PFSK-1 (cell line): ENCODE measurements at regions not wholly inside any gene's neighbourhood (a gene's known extent, or its start where the extent isn't known, plus 50 kb on each side); places are given as distances from the start of the nearest gene placed in this dataset.
A peak's percentile ranks its signal among the peaks of the same experiment; 100 is the strongest.

ENCODE experiments used
- FOXP2 ChIP-seq: optimal IDR thresholded peaks from 2 replicates; pipeline ENCODE3; 2011; ENCODE audit warnings: borderline replicate concordance, control low read depth, inconsistent platforms; ENCODE audit not compliant: insufficient read depth; ENCODE audit errors: extremely low read length, extremely low read depth
- POLR2AphosphoS5 ChIP-seq: IDR thresholded peaks from 2 replicates; pipeline ENCODE4 v1.6.1; 2012; ENCODE audit warnings: low read depth, mild to moderate bottlenecking, control low read depth, low read length, moderate library complexity
- REST ChIP-seq, 2 experiments: IDR thresholded peaks; 2 replicates each; pipeline versions ENCODE4 v1.6.1 to v1.8.0; 2011 to 2012; ENCODE audit warnings: low read depth in 2 of 2, low read length in 2 of 2, control low read depth in 1 of 2, inconsistent platforms in 1 of 2, mild to moderate bottlenecking in 1 of 2, moderate library complexity in 1 of 2; ENCODE audit not compliant: insufficient read depth in 1 of 2
- SIN3A ChIP-seq: IDR thresholded peaks from 2 replicates; pipeline ENCODE4 v1.6.1; 2012; ENCODE audit warnings: mild to moderate bottlenecking, low read length, moderate library complexity, borderline replicate concordance; ENCODE audit not compliant: insufficient read depth
- TAF1 ChIP-seq: IDR thresholded peaks from 2 replicates; pipeline ENCODE4 v1.6.1; 2012; ENCODE audit warnings: low read length, control low read depth, borderline replicate concordance; ENCODE audit not compliant: insufficient read depth

GRCh38 chr5:72615061-72615460, 107.9 kb upstream of the ZNF366 start:
- TF ChIP-seq FOXP2 = no peak

GRCh38 chr5:72613515-72613914, 106.3 kb upstream of the ZNF366 start:
- no peak for TF ChIP-seq POLR2AphosphoS5
- no peak for TF ChIP-seq REST (IDR thresholded peaks at IDR 0.05; ENCODE audit: insufficient read depth in 1 of 2, low read depth in 2 of 2, low read length in 2 of 2)
- TF ChIP-seq FOXP2 = no peak
- no peak for TF ChIP-seq TAF1
- TF ChIP-seq SIN3A = no peak

GRCh38 chr5:72612810-72613209, 105.6 kb upstream of the ZNF366 start:
- no peak for TF ChIP-seq TAF1
- TF ChIP-seq SIN3A = no peak
- no peak for TF ChIP-seq REST (IDR thresholded peaks at IDR 0.05; ENCODE audit: insufficient read depth in 1 of 2, low read depth in 2 of 2, low read length in 2 of 2)
- TF ChIP-seq FOXP2 = no peak

- TF ChIP-seq POLR2AphosphoS5 (no peak), TAF1 (no peak), FOXP2 (peak; percentile 15), SIN3A (no peak), REST (IDR thresholded peaks at IDR 0.05; ENCODE audit: insufficient read depth in 1 of 2, low read depth in 2 of 2, low read length in 2 of 2) (no peak)
Measured at GRCh38 chr5:72611118-72611730, 104.0 kb upstream of the ZNF366 start.

- TF ChIP-seq FOXP2 = no peak
- TF ChIP-seq TAF1 = no peak
Measured at GRCh38 chr5:72608926-72609325, 101.7 kb upstream of the ZNF366 start.

- TF ChIP-seq SIN3A = no peak
- TF ChIP-seq REST (IDR thresholded peaks at IDR 0.05; ENCODE audit: insufficient read depth in 1 of 2, low read depth in 2 of 2, low read length in 2 of 2) = no peak
- no peak for TF ChIP-seq TAF1
- TF ChIP-seq FOXP2 = no peak
- no peak for TF ChIP-seq POLR2AphosphoS5
Measured at GRCh38 chr5:72608297-72608696, 101.1 kb upstream of the ZNF366 start.
